Body of pancreas (tissue), 4 donors: ENCODE measurements at regions not wholly inside any gene's neighbourhood (a gene's known extent, or its start where the extent isn't known, plus 50 kb on each side); places are given as distances from the start of the nearest gene placed in this dataset.

ENCODE experiments used
- CTCF ChIP-seq, 7 experiments: fragments of 450-650 bp in 4 of 7; fragments of 200-600 bp in 3 of 7; sonication (generic) in 3 of 7; IDR thresholded peaks; one replicate each; pipeline ENCODE4 v1.5.1; 2016 to 2019; ENCODE audit warnings: antibody characterized with exemption in 7 of 7
- POLR2A ChIP-seq, 3 donors: fragments of 450-650 bp; IDR thresholded peaks; one replicate each; pipeline ENCODE4 v1.6.1; 2016; ENCODE audit warnings: antibody characterized with exemption in 3 of 3, mild to moderate bottlenecking in 2 of 3

- TF ChIP-seq CTCF (IDR thresholded peaks at IDR 0.05) (no peak), POLR2A (IDR thresholded peaks at IDR 0.05) (no peak)
These were observed 132.5 kb upstream of the NFIA start for GRCh38 chr1:60949826-60950197.
